Right lobe of liver (tissue), 6 donors: ENCODE measurements at regions not wholly inside any gene's neighbourhood (a gene's known extent, or its start where the extent isn't known, plus 50 kb on each side); places are given as distances from the start of the nearest gene placed in this dataset.

ENCODE experiments used
- ATAC-seq, 4 donors: fragments of 200-7000 bp; cut with Tn5 transposase; one replicate each; pipeline ENCODE4 v1.9.1; 2020; ENCODE audit warnings: mild to moderate bottlenecking in 4 of 4, moderate library complexity in 4 of 4
- DNase-seq, 3 donors: peaks; one replicate each; pipeline ENCODE4 v3.0.0-alpha.2; 2020
- H3K27ac ChIP-seq, 3 donors: fragments of 200-600 bp; one replicate each; pipeline ENCODE4 v1.8.0; 2022
- H3K27me3 ChIP-seq, 2 donors: fragments of 200-600 bp; one replicate each; pipeline ENCODE4 v1.8.0; 2022
- H3K36me3 ChIP-seq, 4 donors: fragments of 200-600 bp; sonication (generic) in 1 of 4; one replicate each; pipeline versions ENCODE4 v1.5.1 to v1.8.0; 2017 to 2022; ENCODE audit warnings: control low read depth in 1 of 4
- H3K4me1 ChIP-seq, 4 donors: fragments of 200-600 bp; sonication (generic) in 1 of 4; one replicate each; pipeline versions ENCODE4 v1.5.1 to v1.8.0; 2017 to 2022; ENCODE audit warnings: control low read depth in 1 of 4
- H3K4me3 ChIP-seq, 3 donors: fragments of 200-600 bp; one replicate each; pipeline ENCODE4 v1.8.0; 2022
- H3K9me3 ChIP-seq, 4 donors: fragments of 200-600 bp; sonication (generic) in 1 of 4; one replicate each; pipeline versions ENCODE4 v1.5.1 to v1.8.0; 2017 to 2022; ENCODE audit warnings: control low read depth in 1 of 4
- CTCF ChIP-seq, 4 donors: fragments of 200-600 bp in 3 of 4; fragments of 450-650 bp in 1 of 4; IDR thresholded peaks; one replicate each; pipeline versions ENCODE4 v1.5.1 to v1.8.0; 2016 to 2022; ENCODE audit warnings: antibody characterized with exemption in 4 of 4, mild to moderate bottlenecking in 2 of 4
- POLR2A ChIP-seq: fragments of 450-650 bp; IDR thresholded peaks from one replicate; pipeline ENCODE4 v1.6.1; 2017; ENCODE audit warnings: antibody characterized with exemption, mild to moderate bottlenecking
- WGBS: methylation state at CpG from one replicate; pipeline ENCODE4 v1.1.6; 2018; ENCODE audit warnings: low coverage, low lambda C conversion rate; ENCODE audit not compliant: insufficient coverage; ENCODE audit errors: missing lambda C conversion rate; 5-methylcytosine and 5-hydroxymethylcytosine counted together
- intact Hi-C, 2 donors: fragments of 100-400 bp; cut with DNase I; formaldehyde crosslinking; loops; one replicate each; pipeline versions ENCODE4 v1.11.2 to v1.14.1; 2022
- donor health status: DM: no; HTN: yes; CAD: no.
- donor health status: DM: no; HTN: no; CAD: no.
- donor health status: DM: no; HTN: no; CAD: no.
- donor health status: DM: no; HTN: yes; CAD: no.
- donor health status: DM: no; HTN: yes; CAD: no.

GRCh38 chr11:129298988-129299387, 76.7 kb upstream of the BARX2 start:
- intact Hi-C loops: no loop called here
- Histone ChIP-seq H3K4me3 (no peak overlapping the region), H3K36me3 (no peaks in the 10 kb centered on the region), H3K27ac (no peak overlapping the region), H3K4me1 (peaks cover 0 to 24% (median 5%) of the 10 kb centered on the region in 4 donors), H3K27me3 (no peaks in the 10 kb centered on the region), H3K9me3 (no peaks in the 10 kb centered on the region)
- no peak for DNase-seq
- TF ChIP-seq CTCF (IDR thresholded peaks at IDR 0.05): no peak
- TF ChIP-seq POLR2A: no peak
- 86% methylated on average over 2 of the region's 2 CpGs for WGBS
- no peak for ATAC-seq

- DNase-seq (no peak), ATAC-seq (no peak)
- Histone ChIP-seq H3K4me3 (no peak overlapping the region), H3K27ac (no peak overlapping the region), H3K36me3 (no peaks in the 10 kb centered on the region), H3K27me3 (no peaks in the 10 kb centered on the region), H3K9me3 (no peaks in the 10 kb centered on the region), H3K4me1 (no peaks in the 10 kb centered on the region)
- intact Hi-C loops: no loop called here
- 86% methylated on average over 5 of the region's 5 CpGs for whole genome bisulfite sequencing
- TF ChIP-seq CTCF (IDR thresholded peaks at IDR 0.05): no peak
These were observed 79.9 kb upstream of the BARX2 start for GRCh38 chr11:129295746-129296145.

GRCh38 chr11:129292771-129293170, 82.9 kb upstream of the BARX2 start:
- 24% methylated on average over 2 of the region's 2 CpGs for WGBS

GRCh38 chr11:129292092-129292491, 83.6 kb upstream of the BARX2 start:
- Histone ChIP-seq H3K27me3 (no peaks in the 10 kb centered on the region), H3K36me3 (no peaks in the 10 kb centered on the region), H3K4me1 (no peaks in the 10 kb centered on the region), H3K9me3 (no peaks in the 10 kb centered on the region), H3K4me3 (no peak overlapping the region), H3K27ac (no peak overlapping the region)
- DNase-seq: no peak
- intact Hi-C loops: no loop called here
- no peak for ATAC-seq
- TF ChIP-seq CTCF (IDR thresholded peaks at IDR 0.05): no peak
- TF ChIP-seq POLR2A: no peak
- WGBS: 97% methylated on average over 2 of the region's 2 CpGs

More at GRCh38 chr11:129292771-129293170, 82.9 kb upstream of the BARX2 start:
- Histone ChIP-seq H3K27ac (no peak overlapping the region), H3K9me3 (no peaks in the 10 kb centered on the region), H3K27me3 (no peaks in the 10 kb centered on the region), H3K4me1 (no peaks in the 10 kb centered on the region), H3K36me3 (no peaks in the 10 kb centered on the region), H3K4me3 (no peak overlapping the region)
- TF ChIP-seq CTCF (IDR thresholded peaks at IDR 0.05) (no peak), POLR2A (no peak)
- DNase-seq (no peak), ATAC-seq (no peak)
- intact Hi-C loops: no loop called here

- TF ChIP-seq POLR2A: no peak
- no peak for TF ChIP-seq CTCF (IDR thresholded peaks at IDR 0.05)
- Histone ChIP-seq H3K9me3 (no peaks in the 10 kb centered on the region), H3K36me3 (no peaks in the 10 kb centered on the region), H3K27ac (no peak overlapping the region), H3K27me3 (no peaks in the 10 kb centered on the region), H3K4me3 (no peak overlapping the region), H3K4me1 (no peaks in the 10 kb centered on the region)
- ATAC-seq: no peak
- no peak for DNase-seq
- whole genome bisulfite sequencing: 85% methylated on average over 4 of the region's 5 CpGs
- intact Hi-C loops: no loop called here
These were observed 84.1 kb upstream of the BARX2 start for GRCh38 chr11:129291546-129291945.
